ENCODE measurements at regions not wholly inside any gene's neighbourhood (a gene's known extent, or its start where the extent isn't known, plus 50 kb on each side); places are given as distances from the start of the nearest gene placed in this dataset.
"Not testable (repeated sequence)": the region's sequence is repeated elsewhere in the genome, so short reads cannot be mapped to it uniquely, and the experiment has no call there.

DNA sequence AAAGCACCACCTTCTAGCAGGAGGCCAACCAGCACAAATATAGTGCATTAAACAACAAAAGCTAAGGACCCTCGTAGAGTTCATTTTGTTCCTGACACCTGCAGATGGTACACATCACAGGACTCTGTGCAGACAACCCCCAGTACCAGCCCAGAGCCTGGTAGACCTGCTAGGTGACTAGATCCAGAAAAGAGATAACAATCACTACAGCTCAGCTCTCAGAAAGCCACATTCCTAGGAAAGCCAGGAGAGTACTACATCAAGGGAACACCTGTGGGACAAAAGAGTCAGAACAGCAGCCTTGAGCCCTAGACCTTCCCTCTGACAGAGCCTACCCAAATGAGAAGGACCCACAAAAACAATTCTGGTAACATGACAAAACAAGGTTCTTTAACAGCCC is 344.7 kb upstream of the PTBP2 start:
- DNase-seq = no peak

DNA sequence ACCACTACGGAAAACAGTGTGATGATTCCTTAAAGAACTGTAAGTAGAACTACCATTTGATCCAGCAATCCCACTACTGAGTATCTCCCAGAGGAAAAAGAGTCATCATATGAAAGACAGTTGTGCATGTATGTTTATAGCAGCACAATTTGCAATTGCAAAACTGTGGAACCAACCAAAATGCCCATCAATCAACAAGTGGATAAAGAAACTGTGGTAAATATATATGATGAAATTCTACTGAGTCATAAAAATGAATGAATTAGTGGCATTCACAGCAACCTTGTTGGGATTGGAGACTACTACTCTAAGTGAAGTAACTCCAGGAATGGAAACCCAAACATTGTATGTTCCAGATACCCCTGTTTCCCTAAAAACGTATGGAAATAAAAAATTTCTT is 337.0 kb upstream of the PTBP2 start:
- DNase-seq = no peak

DNA sequence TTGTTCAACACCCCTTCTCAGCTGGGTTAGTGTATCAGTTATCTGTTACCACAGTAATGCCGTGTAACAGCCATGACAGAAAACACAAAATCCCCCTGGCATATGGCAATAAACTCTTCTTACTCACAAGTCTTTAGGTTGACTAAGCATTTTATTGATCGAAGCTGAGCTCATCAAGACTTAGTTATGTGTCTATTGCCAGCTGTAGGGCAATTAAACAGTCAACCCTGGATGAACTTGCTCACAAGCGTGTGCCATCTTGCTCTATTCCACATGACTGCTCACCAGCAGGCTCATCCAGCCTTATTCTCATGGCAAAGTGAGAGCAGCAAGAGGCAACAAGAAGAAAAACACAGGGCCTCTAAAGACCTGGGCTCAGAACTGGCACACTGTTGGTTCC is 333.8 kb upstream of the PTBP2 start:
- no peak for DNase-seq

DNA sequence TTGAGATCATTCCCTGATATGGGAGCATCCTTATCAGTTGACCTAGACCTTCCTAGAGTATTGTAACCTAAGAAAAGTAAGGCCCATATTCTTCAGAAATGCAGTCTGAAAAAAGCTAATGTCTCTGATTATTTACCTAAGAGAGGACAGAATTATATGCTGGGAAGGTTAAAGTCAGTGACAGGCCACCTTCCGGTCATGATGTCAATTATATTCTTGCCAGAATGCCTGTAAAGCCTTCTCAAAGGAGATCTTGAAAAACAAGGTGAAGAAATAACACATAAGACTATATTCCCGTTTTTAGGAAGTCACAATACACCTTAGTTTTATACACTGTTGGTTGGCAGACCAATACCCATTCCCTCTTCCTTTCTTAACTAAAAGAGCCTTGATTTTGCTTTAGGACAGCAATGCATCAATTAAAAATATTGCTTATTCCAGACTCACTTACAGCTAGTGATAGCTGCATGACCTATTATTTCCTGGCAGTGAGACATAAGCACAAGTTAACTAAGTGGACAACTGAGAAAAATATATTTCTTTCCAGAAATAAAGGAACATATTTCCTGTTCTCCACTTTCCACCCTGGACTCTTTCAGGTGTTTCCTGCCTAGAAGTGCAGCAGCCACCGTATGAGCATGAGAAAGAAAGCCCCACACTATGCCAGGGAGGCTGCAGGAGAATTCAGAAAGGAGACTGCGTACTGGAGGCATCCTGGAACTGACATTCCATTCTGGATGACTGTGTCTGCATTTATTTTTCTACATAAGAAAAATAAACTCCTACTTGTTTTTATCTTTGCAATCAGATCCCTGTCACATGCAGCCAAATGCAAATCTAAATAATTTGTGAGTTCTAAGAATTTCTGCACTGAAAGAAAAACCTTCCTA is 332.9 kb upstream of the PTBP2 start:
- DNase-seq = no peak

DNA sequence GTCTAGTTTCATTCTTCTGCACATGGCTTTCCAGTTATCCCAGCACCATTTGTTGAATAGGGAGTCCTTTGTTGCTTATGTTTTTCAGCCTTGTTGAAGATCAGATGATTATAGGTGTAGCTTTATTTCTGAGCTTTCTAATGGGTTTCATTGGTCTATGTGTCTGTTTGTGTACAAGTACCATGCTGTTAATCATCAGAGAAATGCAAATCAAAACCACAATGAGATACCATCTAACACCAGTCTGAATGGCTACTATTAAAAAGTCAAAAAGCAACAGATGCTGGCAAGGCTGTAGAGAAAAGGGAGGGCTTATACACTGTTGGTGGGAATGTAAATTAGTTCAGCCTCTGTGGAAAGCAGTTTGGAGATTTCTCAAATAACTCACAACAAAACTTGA is 321.5 kb upstream of the PTBP2 start:
- no peak for DNase-seq

DNA sequence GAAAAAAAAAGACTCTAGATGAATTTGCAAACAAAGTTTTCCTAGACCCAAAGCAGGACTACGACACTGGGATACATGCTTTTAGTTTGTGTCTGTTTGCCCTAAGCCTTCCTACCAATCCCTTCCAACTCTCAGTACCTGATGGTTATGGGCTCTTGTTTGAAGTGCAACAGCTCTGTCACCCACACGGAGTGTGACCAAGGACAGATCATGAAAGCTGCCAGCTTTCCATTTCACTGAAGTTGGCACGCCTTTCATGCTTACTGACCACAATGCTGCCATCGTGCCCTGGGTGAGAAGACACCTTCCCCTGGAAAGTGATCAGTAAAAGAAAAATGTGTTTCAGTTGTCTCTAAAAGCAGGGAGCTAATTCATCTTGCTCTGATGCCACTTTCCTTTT is 312.5 kb upstream of the PTBP2 start:
- DNase-seq = no peak

DNA sequence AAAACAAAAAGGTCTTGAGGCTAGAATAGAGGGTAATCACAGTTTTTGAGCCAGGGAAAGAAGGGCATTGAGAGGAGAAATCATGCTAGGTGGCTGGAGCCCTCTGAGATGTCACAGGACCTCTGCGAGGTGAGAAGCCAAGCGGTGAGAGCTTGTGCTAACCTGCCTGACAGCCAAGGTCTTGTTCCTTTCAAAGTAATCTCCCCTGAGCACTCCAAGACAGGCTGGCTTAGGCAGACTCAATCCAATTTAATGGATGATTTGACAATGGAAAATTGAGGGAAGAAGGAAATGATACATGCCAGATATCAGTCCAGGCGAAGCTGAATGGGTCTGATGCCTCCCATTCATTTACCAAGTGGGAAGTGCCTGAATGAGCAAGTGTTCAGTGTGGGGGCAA is 311.9 kb upstream of the PTBP2 start:
- no peak for DNase-seq

DNA sequence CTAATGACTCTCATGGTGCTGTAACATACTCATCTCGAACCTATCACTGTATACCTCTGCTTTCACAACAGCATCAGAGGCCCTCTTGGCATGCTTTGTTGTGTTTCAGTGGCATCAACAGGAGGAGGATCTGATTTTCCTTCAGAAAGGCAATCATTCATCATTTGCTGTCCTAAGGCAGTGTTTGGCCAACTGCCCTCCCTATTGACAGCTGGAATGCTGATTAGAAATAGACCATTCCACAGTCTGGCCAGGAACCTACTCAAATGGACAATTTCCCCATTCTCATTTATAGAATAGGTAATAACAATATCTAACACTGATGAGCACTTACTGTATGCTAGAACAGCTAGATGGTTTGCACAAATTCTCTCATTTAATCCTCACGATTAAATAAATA is 310.6 kb upstream of the PTBP2 start:
- DNase-seq = no peak

DNA sequence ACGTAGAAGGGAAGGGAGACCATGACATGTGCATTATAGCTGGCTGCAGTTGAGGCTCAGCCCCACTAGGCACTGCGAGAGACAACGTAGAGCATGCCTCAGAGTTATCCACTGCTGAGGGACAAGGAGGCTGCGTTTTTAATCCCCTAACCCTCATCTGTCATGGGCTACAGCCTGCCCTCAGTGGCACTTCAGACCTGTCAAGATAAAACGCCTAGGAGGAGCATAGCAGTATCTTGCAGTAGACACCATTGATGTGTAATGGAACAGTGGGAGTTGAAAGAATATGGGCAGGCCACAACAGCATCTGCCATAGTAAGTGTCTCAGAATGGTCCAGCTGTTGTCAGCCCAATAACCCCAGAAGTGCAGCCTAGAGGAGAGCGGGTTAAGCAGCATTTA is 307.0 kb upstream of the PTBP2 start:
- DNase-seq = no peak

DNA sequence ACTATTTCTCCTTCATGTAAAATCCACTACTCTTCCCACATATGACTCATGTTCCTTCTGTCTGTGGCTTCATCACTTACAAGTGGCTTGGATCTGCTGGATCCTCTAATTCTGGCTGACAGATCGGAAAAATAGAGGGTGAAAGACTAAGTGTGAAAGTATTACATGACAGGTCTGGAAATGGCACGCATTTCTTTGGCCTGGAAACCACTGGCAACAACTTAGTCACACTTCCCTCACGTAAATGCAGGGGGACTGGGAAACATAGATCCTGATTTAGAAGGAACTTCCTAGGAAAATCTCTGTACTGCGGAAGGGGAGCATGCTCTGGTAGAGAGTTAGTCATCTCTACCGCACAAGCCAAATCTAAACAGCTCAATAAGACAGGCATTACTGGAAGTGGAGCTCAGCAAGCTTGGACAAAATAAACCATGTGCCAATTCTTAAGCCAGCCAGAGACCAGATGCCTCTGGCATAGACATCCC is 305.4 kb upstream of the PTBP2 start:
- no peak for DNase-seq

DNA sequence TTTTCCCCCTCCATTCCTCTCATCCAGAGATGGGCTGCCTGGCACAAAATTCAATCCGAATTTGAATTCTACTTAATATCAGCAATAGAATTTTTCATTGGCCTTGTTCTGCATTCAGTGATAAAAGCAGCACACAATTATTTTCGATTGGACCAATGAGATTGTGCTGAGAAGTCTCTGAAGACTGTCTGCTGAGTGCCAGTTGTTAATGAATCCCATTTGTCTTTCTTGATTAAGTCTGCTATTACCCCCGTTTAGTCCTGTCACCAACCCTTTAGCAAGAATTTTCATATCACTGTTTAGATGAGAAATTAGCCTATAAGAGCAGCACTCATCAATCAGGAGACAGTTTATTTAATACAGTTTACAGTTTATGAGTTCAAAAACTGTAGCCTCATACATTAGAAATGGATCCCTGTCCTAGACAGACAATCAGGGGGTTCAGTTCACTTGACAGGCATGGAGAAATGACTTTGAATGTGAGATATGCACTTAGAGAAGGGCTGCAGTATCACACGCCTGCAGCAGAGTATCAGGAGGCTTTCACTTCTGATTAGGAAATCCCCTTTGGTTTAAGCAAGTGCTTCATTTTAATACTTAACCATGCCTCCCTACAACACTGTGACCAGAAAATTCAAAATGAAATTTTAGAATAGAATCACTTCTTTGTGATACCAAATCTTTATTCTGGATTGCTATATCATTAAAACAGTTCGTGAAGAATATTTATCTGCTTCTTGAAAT is 304.7 kb upstream of the PTBP2 start:
- no peak for DNase-seq

DNA sequence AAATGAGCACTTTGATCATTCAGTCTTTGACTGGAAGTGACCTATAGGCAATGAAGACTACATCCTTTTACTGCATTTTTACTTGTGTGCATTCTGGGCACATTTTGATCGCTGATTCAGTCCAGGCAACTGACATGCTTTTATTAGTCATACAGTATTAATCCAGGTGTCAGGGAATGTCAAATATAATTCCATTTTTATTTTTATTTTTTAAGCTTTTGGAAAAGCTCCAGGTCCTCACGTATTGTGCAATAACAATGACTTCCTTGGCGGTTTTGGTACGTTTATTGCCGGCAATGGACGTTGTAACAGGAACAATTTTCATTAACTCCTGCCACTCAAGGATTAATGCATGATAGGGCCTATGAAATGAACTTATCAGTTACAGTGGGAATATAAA is 302.6 kb upstream of the PTBP2 start:
- no peak for DNase-seq

DNA sequence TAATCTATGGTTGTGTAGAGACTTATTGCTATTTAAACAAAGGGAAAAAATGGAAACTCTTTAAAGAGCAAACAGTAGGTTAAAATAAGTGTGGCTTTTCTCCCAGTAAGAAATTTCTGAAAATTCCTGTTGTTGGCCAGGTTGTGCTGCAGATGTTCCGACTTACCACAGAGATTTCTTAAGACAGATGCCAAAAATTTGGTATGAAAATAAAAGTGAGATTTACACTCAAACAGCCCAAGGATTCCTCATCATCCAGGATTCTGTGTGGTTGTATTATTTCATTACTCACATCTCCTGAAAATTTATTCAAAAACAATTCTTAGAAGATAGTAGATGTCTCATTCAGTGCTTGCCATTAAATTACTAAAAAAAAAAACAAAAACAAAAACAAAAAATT is 296.7 kb upstream of the PTBP2 start:
- no peak for DNase-seq

DNA sequence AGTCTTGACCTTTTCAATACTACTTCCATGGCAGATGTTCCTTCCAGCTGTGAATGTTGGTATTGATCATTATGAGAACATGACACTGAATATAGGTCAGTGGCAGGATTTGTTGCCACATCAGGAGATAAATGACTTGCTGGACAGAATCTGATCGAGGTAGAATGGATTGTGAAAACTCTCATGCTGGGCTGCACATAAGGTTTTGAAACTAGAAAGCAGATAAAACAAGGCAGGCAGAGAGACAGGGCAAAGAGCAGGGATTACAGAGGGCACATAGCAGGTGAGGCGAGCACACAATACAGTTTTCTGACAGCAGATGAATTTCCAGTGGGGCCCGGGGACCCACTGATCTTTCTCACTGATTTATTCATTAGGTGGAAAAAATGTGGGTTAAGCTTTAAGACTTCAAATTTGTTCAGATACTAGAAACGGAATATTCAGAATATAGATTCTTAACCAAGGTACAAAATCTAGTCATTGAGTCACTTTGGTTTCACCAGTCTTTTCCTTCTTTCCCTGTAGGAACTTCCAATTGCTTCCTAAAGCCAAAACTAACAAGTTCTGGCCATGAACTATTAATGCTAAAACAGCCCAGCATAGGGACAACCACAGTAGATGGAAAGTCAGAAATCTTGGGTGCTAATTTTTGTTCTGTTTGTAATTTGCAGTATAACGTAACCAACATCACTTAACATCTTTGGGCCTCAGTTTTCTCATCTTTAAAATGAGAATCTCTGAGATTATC is 296.0 kb upstream of the PTBP2 start:
- DNase-seq = no peak

DNA sequence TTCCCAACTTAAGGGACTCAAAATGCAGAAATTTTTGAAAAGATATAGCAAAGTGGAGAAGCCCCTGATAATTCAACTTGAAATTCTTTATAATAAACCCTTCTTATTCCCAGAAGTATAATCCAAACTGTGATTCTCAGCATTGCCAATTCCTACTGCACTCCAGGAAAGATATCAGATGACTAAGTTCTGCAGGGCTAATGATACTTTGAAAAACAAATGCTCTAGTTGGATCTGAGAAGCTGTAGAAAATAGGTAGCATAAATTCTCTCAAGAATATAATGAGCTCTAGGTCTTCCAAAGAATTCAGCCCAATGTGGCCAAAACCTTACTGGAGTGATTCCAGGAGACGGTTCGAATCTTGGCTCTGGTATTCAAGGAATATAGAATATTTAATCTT is 294.0 kb upstream of the PTBP2 start:
- no peak for DNase-seq

DNA sequence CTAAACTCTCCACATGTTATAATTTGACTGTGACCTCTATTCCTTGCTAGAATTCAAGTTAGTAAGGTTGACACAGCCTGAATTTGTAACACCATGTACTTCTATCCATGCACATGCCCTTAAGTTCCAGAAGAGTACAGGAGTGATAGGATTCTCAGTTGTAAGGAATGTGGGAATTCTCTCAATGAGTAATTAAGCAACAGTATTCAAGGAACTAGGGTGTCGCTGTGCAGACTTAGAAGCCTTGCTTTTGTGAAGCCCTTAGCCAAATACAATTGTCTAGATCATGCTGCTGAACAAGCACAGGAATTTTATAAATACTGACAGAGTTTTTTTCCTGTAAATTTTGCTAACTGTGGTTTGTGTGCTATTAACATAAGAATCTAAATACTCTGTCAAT is 276.3 kb upstream of the PTBP2 start:
- DNase-seq = no peak

DNA sequence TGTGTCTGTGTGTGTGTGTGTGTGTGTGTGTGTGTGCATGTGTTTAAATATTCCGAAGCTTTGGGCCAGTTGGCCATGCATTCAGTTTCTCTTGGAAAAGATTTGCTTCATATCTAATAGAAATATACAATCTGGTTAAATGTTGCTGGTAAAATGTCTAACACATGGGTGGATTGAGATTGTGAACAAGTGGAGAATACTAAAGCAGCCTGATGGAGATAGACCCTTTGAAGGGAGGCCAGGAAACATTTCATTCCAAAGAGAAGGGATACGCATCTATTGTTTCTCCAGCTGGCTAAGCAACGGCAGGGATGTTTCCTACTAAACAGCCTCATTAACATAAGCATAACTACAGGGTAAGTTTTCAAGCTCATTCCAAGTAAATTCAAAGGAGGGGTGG is 257.5 kb upstream of the PTBP2 start:
- no peak for DNase-seq

DNA sequence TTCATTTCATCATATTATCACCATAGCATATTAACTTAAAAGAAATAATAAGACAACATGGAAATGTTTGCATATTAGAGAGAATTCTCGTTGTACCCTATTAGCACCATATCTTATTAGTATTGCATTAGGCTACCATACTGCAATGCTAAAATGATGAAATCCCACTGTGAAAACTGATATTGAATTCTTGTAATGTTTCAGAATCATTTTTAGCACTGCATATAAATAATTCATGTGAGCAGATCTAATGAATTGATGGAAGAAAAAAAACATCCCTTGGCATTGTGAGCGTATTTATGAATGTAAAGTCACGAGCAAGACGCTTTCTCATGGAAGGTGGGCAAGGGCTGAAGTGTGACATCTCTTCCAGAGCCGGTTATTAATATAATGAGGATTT is 257.1 kb upstream of the PTBP2 start:
- no peak for DNase-seq

DNA sequence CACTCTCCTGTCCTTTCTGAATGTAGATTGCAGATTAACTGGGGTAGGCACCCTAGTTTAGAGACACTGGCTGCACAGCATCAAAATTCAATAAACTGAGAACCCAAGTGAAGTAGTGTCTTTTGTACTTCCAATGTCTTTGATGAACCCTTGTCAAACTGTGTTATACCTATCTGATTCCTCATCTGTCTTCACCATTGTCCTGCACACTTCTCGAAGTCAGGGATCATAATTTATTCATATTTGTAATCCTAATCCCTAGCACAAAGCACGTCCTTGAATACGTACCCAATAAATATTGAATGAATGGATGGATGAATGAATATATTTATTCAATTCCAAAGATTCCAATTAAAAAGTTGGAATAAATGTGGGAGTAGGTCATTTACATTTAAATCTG is 256.6 kb upstream of the PTBP2 start:
- DNase-seq = no peak

DNA sequence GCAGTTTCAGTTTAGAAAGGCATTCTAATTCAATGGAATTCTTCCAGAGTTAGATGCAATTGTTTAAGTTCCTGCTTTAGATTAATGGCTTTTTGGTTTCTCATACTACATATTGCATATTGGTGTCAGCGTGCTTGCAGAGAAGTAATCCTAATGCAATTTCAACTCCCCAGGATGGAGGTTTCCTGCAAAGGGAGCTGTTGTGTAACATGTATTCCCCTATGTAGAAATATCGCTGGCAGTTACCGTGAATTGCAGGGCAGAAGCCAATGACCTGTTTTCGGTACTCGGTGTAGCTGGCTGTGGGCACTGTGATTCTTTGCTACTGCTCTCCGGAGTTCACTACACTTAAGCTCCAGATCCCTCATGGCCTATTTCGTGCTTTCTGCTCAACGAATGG is 256.1 kb upstream of the PTBP2 start:
- DNase-seq = no peak

DNA sequence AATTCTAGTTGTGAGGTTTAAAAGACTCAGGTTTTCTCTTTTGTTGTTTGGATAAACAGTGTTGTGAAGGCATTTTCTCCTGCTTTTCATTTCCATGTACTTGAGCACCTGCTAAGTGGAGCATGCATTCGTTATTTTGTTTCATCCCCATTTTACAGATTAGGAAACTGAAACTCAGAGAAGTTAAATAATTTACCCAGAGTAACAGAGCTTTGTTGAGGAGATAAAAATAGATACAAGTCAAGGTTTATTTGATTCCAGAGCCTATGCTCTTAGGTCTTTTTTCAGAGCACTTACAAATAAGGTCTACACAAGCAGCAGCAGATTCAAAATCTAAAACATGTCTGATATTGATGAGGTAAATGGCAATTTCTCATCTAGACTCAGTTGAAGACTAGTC is 254.7 kb upstream of the PTBP2 start:
- DNase-seq = no peak

DNA sequence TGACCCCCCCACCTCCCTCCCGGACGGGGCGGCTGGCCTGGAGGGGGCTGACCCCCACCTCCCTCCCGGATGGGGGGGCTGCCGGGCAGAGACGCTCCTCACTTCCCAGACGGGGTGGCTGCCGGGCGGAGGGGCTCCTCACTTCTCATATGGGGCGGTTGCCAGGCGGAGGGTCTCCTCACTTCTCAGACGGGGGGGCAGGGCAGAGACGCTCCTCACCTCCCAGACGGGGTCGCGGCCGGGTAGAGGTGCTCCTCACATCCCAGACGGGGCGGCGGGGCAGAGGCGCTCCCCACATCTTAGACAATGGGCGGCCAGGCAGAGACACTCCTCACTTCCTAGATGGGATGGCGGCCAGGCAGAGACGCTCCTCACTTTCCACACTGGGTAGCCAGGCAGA is 251.9 kb upstream of the PTBP2 start:
- DNase-seq = not testable (repeated sequence)

DNA sequence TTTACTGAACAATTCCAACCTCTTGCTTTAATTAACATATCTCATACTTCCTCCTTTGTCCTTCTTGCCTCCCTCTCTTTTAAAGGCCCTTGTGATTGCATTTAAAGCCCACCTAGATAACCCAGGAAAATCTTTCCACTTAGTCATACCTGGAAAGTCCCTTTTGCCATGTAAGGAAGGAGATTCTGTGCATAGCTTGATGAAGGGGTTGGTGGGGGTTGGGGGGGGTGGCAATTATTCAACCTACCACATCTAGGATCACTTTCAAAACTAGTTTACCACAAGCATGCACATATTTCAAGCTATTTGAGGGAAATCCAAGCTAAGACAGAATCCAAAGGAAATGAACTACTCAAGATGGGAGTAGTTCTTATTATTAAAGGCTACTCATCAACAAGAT is 249.1 kb upstream of the PTBP2 start:
- DNase-seq = no peak
